Neural crest cell (in vitro differentiated cells): ENCODE measurements at regions not wholly inside any gene's neighbourhood (a gene's known extent, or its start where the extent isn't known, plus 50 kb on each side); places are given as distances from the start of the nearest gene placed in this dataset.

Experiments used
- DNase-seq: peaks from one replicate; pipeline ENCODE4 v3.0.0; 2021; ENCODE audit warnings: low read depth, mixed read lengths, low spot score
- H3K27ac Mint-ChIP-seq: one replicate; pipeline ENCODE4 v1.8.0; 2021; ENCODE audit warnings: mild to moderate bottlenecking, mixed read lengths; ENCODE audit not compliant: unreplicated experiment
- H3K27me3 Mint-ChIP-seq: 2 replicates; pipeline ENCODE4 v1.8.0; 2021; ENCODE audit warnings: low read depth, mild to moderate bottlenecking, mixed read lengths
- H3K36me3 Mint-ChIP-seq: 2 replicates; pipeline ENCODE4 v1.8.0; 2021; ENCODE audit warnings: low read depth, mild to moderate bottlenecking, mixed read lengths
- H3K4me1 Mint-ChIP-seq: 2 replicates; pipeline ENCODE4 v1.8.0; 2021; ENCODE audit warnings: mixed read lengths
- H3K4me3 Mint-ChIP-seq: one replicate; pipeline ENCODE4 v1.8.0; 2021; ENCODE audit warnings: mild to moderate bottlenecking, mixed read lengths
- H3K9me3 Mint-ChIP-seq: 2 replicates; pipeline ENCODE4 v1.8.0; 2021; ENCODE audit warnings: mixed read lengths
- CTCF ChIP-seq: fragments of 200-600 bp; sonication (generic); conservative IDR thresholded peaks from 2 replicates; pipeline ENCODE4 v1.5.0; 2021; ENCODE audit warnings: antibody characterized with exemption, mild to moderate bottlenecking

- Mint-ChIP-seq H3K27me3 (peaks cover 3% of the 10 kb centered on the region), H3K4me3 (no peak overlapping the region), H3K36me3 (no peaks in the 10 kb centered on the region), H3K4me1 (no peaks in the 10 kb centered on the region), H3K9me3 (no peaks in the 10 kb centered on the region), H3K27ac (no peak overlapping the region)
- DNase-seq: no peak
- no peak for TF ChIP-seq CTCF
Measured at GRCh38 chr5:167867281-167867680, 424.2 kb upstream of the WWC1 start.

DNA sequence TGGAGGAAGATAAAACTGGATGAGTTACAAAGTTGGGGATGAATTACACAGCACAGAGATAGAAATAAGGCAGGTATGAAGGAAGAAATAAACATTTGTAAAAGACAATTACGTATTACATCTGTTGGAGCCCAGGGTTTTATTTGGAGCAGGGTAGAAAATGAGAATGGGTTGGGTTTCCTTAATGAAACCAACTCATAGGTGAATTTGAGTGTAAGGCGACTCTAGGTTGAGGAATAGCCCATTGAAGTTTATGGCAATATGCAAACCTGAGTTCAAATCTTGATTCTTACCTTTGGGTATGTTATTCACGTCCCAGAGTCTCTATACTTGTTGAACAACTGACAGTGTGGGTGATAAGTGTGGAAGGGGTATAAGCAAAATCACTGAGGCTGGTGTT, 422.3 kb upstream of the WWC1 start:
- Mint-ChIP-seq H3K36me3 (peaks cover 4% of the 10 kb centered on the region), H3K9me3 (peaks cover 4% of the 10 kb centered on the region), H3K27me3 (peaks cover 5% of the 10 kb centered on the region), H3K27ac (no peak overlapping the region), H3K4me3 (no peak overlapping the region), H3K4me1 (no peaks in the 10 kb centered on the region)
- no peak for TF ChIP-seq CTCF
- no peak for DNase-seq

DNA sequence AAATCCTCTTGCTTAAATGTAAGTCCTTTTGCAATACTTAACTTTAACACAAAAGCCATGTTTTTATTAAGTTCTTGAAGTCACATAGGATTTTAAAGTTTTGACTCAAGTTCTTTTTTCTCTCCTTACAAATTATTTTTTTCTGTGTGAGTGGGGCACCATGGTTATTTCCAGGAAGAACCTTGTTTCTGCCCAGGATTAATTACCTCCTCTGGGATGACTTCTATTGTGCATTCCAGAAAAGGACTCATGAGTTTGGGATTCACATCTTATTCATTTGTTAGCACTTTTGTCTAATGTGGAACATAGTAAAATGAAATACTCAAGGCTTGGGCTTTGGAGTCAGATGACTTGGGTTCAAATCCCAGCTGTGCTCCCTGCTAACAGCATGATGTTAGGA, 421.4 kb upstream of the WWC1 start:
- no peak for DNase-seq
- H3K9me3 Mint-ChIP-seq: peaks cover 6% of the 10 kb centered on the region
- H3K36me3 Mint-ChIP-seq: peaks cover 7% of the 10 kb centered on the region
- H3K27ac Mint-ChIP-seq: no peak overlapping the region
- H3K4me1 Mint-ChIP-seq: no peaks in the 10 kb centered on the region
- no peak for TF ChIP-seq CTCF
- peaks cover 5% of the 10 kb centered on the region for H3K27me3 Mint-ChIP-seq
- no peak overlapping the region for H3K4me3 Mint-ChIP-seq

DNA sequence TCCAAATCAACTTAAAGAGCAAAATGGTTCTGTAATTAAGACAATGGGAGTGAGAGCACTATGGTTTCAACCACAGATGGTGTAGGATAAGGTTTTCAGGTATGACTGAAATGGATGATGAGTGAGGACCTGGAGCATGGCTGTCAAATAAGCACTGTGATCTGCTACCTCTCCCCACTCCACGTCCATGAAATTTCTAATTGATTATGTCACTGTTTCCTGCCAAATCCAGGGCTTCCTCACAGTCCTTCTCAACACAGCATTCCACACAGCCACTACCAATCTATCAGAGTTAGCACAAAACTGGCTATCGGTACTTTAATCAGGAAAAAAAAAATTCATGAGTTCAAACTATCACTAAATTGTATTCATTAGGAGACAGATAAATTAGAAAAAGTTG, 420.4 kb upstream of the WWC1 start:
- H3K36me3 Mint-ChIP-seq: peaks cover 11% of the 10 kb centered on the region
- no peak overlapping the region for H3K27ac Mint-ChIP-seq
- no peak for TF ChIP-seq CTCF
- no peak for DNase-seq
- peaks cover 5% of the 10 kb centered on the region for H3K27me3 Mint-ChIP-seq
- H3K9me3 Mint-ChIP-seq: peaks cover 11% of the 10 kb centered on the region
- H3K4me1 Mint-ChIP-seq: no peaks in the 10 kb centered on the region
- H3K4me3 Mint-ChIP-seq: no peak overlapping the region

- peaks cover 5% of the 10 kb centered on the region for H3K27me3 Mint-ChIP-seq
- H3K27ac Mint-ChIP-seq: no peak overlapping the region
- H3K4me3 Mint-ChIP-seq: no peak overlapping the region
- no peaks in the 10 kb centered on the region for H3K4me1 Mint-ChIP-seq
- DNase-seq: no peak
- H3K9me3 Mint-ChIP-seq: peaks cover 14% of the 10 kb centered on the region
- TF ChIP-seq CTCF: no peak
- H3K36me3 Mint-ChIP-seq: peaks cover 13% of the 10 kb centered on the region
Measured at GRCh38 chr5:167872791-167873190, 418.7 kb upstream of the WWC1 start.
